HepG2 (cell line): ENCODE measurements at regions not wholly inside any gene's neighbourhood (a gene's known extent, or its start where the extent isn't known, plus 50 kb on each side); places are given as distances from the start of the nearest gene placed in this dataset.

ENCODE experiments used
- ATAC-seq: fragments of 200-7000 bp; cut with Tn5 transposase; 3 replicates; pipeline ENCODE4 v1.9.1; 2020; ENCODE audit warnings: mild to moderate bottlenecking, moderate library complexity
- BruUV-seq: library from RNA; stranded (reverse); fragments of 400-500 nt; replicated peaks from 2 replicates; lab custom pipeline; 2021; lab: Mats Ljungman, UMichigan
- CTCF ChIA-PET: fragments of 300-600 bp; formaldehyde crosslinking; extraction: SDS; loops from one replicate; lab custom pipeline; 2021; ENCODE audit warnings: low total read pairs, inconsistent platforms, low intra/inter-chr PET ratio; lab: Yijun Ruan, JAX
- POLR2A ChIA-PET: fragments of 350-600 bp; sonication (Branson Sonifier 250); formaldehyde crosslinking; loops from one replicate; lab custom pipeline; 2020; ENCODE audit warnings: antibody characterized with exemption, inconsistent platforms; lab: Yijun Ruan, JAX
- DNase-seq: peaks from one replicate; pipeline ENCODE4 v3.0.0-alpha.2; 2015; ENCODE audit warnings: low spot score
- FAIRE-seq: peaks from 3 replicates; lab custom pipeline; 2011; peaks lifted over from hg19 to GRCh38; lab: Jason Lieb, UNC
- H2AFZ ChIP-seq: one replicate; pipeline ENCODE4 v1.6.1; 2011; ENCODE audit warnings: low read length, inconsistent platforms
- H3K27ac ChIP-seq: fragments of 300-600 bp; 3 replicates; pipeline ENCODE4 v1.8.0; 2011; ENCODE audit warnings: mixed run types, mild to moderate bottlenecking, mixed read lengths, low read length, inconsistent platforms; ENCODE audit not compliant: insufficient read depth; ENCODE audit errors: extremely low read length
- H3K27me3 ChIP-seq, 2 experiments: fragments of 200-600 bp in 1 of 2; 2 replicates in 1 of 2; 3 replicates in 1 of 2; pipeline versions ENCODE4 v1.6.0 to v1.8.0; 2011; ENCODE audit warnings: low read length in 2 of 2, mild to moderate bottlenecking in 2 of 2, moderate library complexity in 2 of 2, inconsistent platforms in 1 of 2; ENCODE audit not compliant: insufficient read depth in 2 of 2, control insufficient read depth in 1 of 2
- H3K36me3 ChIP-seq, 2 experiments: fragments of 200-600 bp in 1 of 2; replicated peaks in 1 of 2; 2 replicates in 1 of 2; 3 replicates in 1 of 2; pipeline versions ENCODE4 v1.5.1 to v1.8.0; 2011; ENCODE audit warnings: low read length in 2 of 2, inconsistent platforms in 1 of 2; ENCODE audit not compliant: insufficient read depth in 2 of 2, control insufficient read depth in 1 of 2
- H3K4me1 ChIP-seq: 2 replicates; pipeline ENCODE4 v1.5.1; 2012; ENCODE audit warnings: low read length, inconsistent platforms; ENCODE audit not compliant: insufficient read depth
- H3K4me2 ChIP-seq: 2 replicates; pipeline ENCODE4 v1.6.0; 2011; ENCODE audit warnings: low read depth, low read length, inconsistent platforms
- H3K4me3 ChIP-seq, 3 experiments: fragments of 200-600 bp in 1 of 3; sonication (generic), shearing (Covaris generic) in 1 of 3; replicated peaks in 1 of 3; 2 replicates each; pipeline ENCODE4 v1.5.1; 2011 to 2016; ENCODE audit warnings: low read length in 3 of 3, inconsistent platforms in 2 of 3, low read depth in 2 of 3, mild to moderate bottlenecking in 2 of 3, control low read depth in 1 of 3, mixed read lengths in 1 of 3; ENCODE audit not compliant: insufficient read depth in 1 of 3
- H3K79me2 ChIP-seq: one replicate; pipeline ENCODE4 v1.6.1; 2011; ENCODE audit warnings: low read length, inconsistent platforms; ENCODE audit not compliant: insufficient read depth
- H3K9ac ChIP-seq: 2 replicates; pipeline ENCODE4 v1.6.0; 2011; ENCODE audit warnings: mild to moderate bottlenecking, low read depth, low read length, inconsistent platforms; ENCODE audit not compliant: insufficient read depth
- H3K9me3 ChIP-seq: 2 replicates; pipeline ENCODE4 v1.5.1; 2012; ENCODE audit warnings: mild to moderate bottlenecking, low read length
- H4K20me1 ChIP-seq: 2 replicates; pipeline ENCODE4 v1.6.0; 2011; ENCODE audit warnings: inconsistent platforms, mild to moderate bottlenecking, low read length, moderate library complexity; ENCODE audit not compliant: insufficient read depth
- HDAC6 ChIP-seq: fragments of 200-600 bp; sonication (generic); IDR thresholded peaks from 2 replicates; pipeline ENCODE4 v1.7.0; 2017; ENCODE audit warnings: mild to moderate bottlenecking, antibody characterized with exemption, low read length, low read depth
- HNF4G ChIP-seq, 2 experiments: sonication (generic) in 1 of 2; formaldehyde crosslinking in 1 of 2; IDR thresholded peaks; 2 replicates each; pipeline versions ENCODE4 v1.4.0 to v1.6.1; 2011 to 2020; ENCODE audit warnings: borderline replicate concordance in 2 of 2, low read depth in 2 of 2, mild to moderate bottlenecking in 2 of 2, low read length in 1 of 2, missing genetic modification reagents in 1 of 2, moderate library complexity in 1 of 2
- KLF13 ChIP-seq: sonication (generic); formaldehyde crosslinking; IDR thresholded peaks from 2 replicates; pipeline ENCODE4 v1.4.0; 2020; ENCODE audit warnings: mild to moderate bottlenecking, missing genetic modification reagents
- RARG ChIP-seq: sonication (generic); formaldehyde crosslinking; IDR thresholded peaks from 2 replicates; pipeline ENCODE4 v1.4.0; 2020; ENCODE audit warnings: low read depth, mild to moderate bottlenecking, missing genetic modification reagents
- ZNF672 ChIP-seq: sonication (generic); formaldehyde crosslinking; IDR thresholded peaks from 2 replicates; pipeline ENCODE4 v1.8.1; 2022; ENCODE audit warnings: missing genetic modification reagents
- ZNF7 ChIP-seq: IDR thresholded peaks from 2 replicates; pipeline ENCODE4 v1.6.1; 2016; ENCODE audit warnings: missing biosample characterization, missing genetic modification reagents
- WGBS: methylation state at CpG from one replicate; pipeline ENCODE4 v1.1.6; 2017; ENCODE audit warnings: low lambda C conversion rate; 5-methylcytosine and 5-hydroxymethylcytosine counted together
- in situ Hi-C: cut with HindIII; loops from 2 replicates; pipeline ENCODE4 v1.10.0; 2017; ENCODE audit warnings: low pct_unique_long_range_greater_than_20kb; ENCODE audit not compliant: extremely low pct_ligation_motif_present
- intact Hi-C: fragments of 100-400 bp; cut with micrococcal nuclease; formaldehyde crosslinking; loops from one replicate; pipeline ENCODE4 v1.10.0; 2022; ENCODE audit not compliant: unreplicated experiment
- TF ChIP-seq, protein P1 (sequence below): IDR thresholded peaks from 2 replicates; pipeline ENCODE4 v1.6.1; 2016; ENCODE audit warnings: missing compliant biosample characterization, missing genetic modification reagents, borderline replicate concordance
- TF ChIP-seq, protein P2 (sequence below): IDR thresholded peaks from 2 replicates; pipeline ENCODE4 v1.6.1; 2016; ENCODE audit warnings: mild to moderate bottlenecking, missing biosample characterization, missing genetic modification reagents

DNA sequence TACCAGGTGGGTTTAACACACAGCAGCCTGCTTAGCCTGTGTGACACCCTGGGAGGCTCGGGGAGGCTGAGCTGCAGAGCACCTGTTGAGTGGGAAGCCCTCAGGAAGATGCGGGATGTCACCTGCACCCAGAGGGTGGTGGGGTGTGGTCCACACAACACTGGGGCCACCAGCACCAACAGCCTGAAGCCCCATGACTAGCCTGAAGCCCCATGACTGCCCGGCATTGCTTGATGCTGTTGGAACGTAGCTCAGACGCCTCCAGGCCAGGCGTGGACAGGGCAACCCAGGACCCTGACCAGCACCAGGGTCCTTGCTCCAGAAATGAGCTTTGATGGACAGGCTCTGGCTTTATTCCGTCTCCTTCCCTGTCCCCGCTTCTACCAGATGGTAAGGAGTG, 76.3 kb upstream of the ZNF469 start (continued):
- TF ChIP-seq, protein P1, sequence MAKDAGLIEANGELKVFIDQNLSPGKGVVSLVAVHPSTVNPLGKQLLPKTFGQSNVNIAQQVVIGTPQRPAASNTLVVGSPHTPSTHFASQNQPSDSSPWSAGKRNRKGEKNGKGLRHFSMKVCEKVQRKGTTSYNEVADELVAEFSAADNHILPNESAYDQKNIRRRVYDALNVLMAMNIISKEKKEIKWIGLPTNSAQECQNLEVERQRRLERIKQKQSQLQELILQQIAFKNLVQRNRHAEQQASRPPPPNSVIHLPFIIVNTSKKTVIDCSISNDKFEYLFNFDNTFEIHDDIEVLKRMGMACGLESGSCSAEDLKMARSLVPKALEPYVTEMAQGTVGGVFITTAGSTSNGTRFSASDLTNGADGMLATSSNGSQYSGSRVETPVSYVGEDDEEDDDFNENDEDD (CRISPR knock-in tag): no peak
- TF ChIP-seq ZNF672 (CRISPR knock-in tag) (no peak), HDAC6 (no peak), KLF13 (CRISPR knock-in tag) (no peak), RARG (CRISPR knock-in tag) (no peak)
- TF ChIP-seq, protein P2, sequence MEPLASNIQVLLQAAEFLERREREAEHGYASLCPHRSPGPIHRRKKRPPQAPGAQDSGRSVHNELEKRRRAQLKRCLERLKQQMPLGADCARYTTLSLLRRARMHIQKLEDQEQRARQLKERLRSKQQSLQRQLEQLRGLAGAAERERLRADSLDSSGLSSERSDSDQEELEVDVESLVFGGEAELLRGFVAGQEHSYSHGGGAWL (CRISPR knock-in tag): no peak

DNA sequence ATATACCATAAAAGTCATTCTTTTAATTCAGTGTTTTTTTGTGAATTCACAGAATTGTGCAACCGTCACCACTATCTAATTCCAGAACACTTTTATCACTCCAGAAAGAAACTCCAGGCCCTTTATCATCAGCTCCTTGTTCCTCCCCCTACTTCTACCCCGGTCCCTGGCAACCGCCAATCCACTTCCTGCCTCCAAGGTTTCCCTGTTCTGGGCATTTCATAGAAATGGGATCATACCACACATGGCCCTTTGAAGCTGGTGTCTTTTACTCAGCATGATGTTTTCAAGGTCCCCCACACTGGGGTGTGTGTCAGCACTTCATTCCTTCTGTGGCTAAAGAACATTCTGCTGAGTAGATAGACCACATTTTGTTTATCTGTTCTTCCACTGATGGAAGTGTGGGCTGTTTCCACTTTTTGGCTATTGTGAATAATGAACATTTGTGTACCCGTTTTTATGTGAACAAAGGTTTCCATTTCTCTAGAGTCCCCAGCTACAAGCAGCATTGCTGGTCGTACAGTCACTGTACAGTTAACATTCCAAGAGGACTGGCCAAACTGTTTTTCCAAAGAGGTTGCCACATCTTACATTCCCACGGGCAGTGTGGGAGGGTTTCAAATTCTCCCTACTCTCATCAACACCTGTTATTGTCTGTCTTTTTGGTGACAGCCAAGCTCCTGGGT, 75.8 kb upstream of the ZNF469 start:
- H2AFZ ChIP-seq: no peak overlapping the region
- BruUV-seq: no TSS peak
- no peak overlapping the region for H3K27ac ChIP-seq

More for the DNA sequence above, 75.8 kb upstream of the ZNF469 start:
- Histone ChIP-seq H3K27me3 (peaks cover 13 to 71% of the 10 kb centered on the region in 2 experiments; a peak in 4 of 5 replicates), H3K4me1 (no peaks in the 10 kb centered on the region), H3K9me3 (peaks cover 12% of the 10 kb centered on the region; the same call in 1 of the 2 replicates), H4K20me1 (no peaks in the 10 kb centered on the region), H3K36me3 (no peaks in the 10 kb centered on the region), H3K4me3 (no peak overlapping the region), H3K4me2 (no peak overlapping the region), H3K9ac (no peak overlapping the region), H3K79me2 (no peaks in the 10 kb centered on the region)
- in situ Hi-C loops: loop anchor here (5.0 kb wide), 1 partner anchor 110 kb away; no protein-coding TSS in a partner anchor
- 10% methylated on average over 6 of the region's 6 CpGs for WGBS
- POLR2A ChIA-PET: no interaction called here
- CTCF ChIA-PET: no interaction called here
- ATAC-seq (no peak), FAIRE-seq (no peak), DNase-seq (peak; percentile 37)
- TF ChIP-seq HNF4G (IDR thresholded peaks at IDR 0.05; ENCODE audit: borderline replicate concordance, low read depth, low read length) (no peak), HNF4G (CRISPR knock-in tag; IDR thresholded peaks at IDR 0.05; ENCODE audit: borderline replicate concordance, low read depth) (no peak), ZNF7 (peak; percentile 61; the same call in 1 of the 2 replicates)
- intact Hi-C loops: no loop called here
